HG02973 (cell line): ENCODE measurements at regions not wholly inside any gene's neighbourhood (a gene's known extent, or its start where the extent isn't known, plus 50 kb on each side); places are given as distances from the start of the nearest gene placed in this dataset.

Experiments used
- ATAC-seq: cut with Tn5 transposase; IDR thresholded peaks from one replicate; pipeline ENCODE4 v1.9.1; 2021; ENCODE audit warnings: moderate library complexity; ENCODE audit not compliant: unreplicated experiment

DNA sequence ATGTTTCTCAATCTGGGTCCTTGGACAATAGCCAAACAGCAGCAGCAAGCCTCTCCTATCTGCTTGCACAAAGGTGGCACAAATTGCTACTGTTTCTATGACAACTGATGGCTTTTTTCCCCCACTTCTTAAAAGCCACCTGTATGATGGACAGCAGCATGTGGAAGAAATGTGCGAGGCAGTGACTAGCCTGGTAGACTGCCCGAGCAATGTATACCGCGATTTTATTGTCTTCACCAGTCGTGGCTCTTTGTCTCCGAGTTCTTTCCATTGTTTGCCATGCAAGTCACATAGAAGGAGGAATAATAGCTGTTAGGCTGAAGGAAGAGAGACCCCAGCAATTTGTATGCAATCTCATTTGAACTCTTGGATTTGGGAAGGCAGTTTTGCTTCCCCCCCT, 79.4 kb downstream of the S1PR1 start:
- ATAC-seq: no peak

DNA sequence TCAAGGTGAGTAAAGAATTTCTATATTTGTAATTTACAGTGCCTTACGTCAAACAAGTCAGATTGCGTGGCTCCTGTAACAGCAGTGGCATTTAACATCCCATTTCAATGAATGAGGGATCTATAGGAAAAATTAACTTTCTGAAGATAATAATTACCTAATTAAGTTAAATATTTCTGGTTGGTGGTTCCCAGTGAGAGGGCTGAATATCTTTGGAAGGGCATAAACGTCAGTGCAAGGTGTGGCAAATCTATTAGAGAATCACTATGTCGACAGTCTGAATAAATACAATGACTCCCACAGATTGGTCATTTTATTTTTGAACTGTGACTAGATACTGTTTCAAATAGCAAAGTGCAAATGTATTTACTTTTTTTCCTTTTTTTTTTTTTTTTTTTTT, 80.0 kb downstream of the S1PR1 start:
- ATAC-seq: no peak

DNA sequence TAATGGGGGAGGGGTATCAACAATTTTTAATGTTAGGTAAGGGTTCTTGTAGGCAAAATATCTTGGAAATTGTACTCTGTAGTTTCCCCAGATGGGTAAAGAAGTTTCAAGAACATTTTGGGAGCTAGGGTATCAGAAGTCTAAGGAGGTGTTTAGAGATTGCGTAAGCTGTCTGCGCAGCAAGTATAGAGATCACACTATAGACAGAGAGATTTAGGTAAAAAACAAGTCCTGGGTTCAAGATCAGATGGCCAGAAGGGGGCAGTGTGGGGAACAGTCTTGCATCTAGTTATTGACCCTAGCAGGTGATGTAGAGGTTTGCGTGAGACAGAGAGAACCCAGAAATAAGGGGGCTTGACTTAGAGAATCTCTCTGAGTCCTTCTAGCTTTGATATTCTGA, 80.8 kb downstream of the S1PR1 start:
- ATAC-seq: no peak

DNA sequence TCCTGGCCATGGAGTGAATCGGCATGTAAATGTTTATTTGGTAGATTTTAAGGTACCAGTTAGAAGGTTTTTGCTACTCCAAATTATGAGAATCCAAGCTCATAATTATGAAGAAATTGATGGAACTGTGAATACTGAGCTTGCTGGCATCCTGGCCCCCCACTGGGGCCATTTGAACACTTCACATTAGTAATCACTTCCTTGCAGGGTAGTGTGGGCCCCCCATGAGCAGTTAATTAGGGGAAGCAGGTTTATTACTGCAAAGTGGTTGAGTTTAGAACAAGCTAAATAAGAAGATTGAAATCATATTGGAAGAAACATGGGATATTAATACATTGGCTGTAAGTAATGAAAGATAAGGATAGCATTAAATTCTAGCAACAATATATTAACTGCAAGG, 86.7 kb downstream of the S1PR1 start:
- ATAC-seq: no peak

DNA sequence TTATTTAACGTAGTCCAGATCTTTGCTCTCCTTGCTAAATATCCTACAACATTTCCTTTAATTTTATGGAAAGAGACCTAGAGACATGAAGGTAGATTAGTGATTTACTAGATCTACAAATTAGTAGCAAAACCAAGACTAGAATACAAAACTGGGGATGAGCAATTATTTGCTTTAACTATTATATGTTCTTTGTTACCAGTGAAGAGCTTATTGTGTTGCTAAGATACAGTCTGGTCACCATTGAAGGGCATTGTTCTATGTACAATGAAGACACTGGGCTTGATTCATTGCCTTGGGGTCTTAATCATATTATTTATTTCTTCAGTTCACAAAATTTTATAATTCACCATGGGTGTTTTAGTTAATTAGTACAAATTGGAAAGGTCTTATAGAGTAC, 88.3 kb downstream of the S1PR1 start:
- ATAC-seq: no peak

DNA sequence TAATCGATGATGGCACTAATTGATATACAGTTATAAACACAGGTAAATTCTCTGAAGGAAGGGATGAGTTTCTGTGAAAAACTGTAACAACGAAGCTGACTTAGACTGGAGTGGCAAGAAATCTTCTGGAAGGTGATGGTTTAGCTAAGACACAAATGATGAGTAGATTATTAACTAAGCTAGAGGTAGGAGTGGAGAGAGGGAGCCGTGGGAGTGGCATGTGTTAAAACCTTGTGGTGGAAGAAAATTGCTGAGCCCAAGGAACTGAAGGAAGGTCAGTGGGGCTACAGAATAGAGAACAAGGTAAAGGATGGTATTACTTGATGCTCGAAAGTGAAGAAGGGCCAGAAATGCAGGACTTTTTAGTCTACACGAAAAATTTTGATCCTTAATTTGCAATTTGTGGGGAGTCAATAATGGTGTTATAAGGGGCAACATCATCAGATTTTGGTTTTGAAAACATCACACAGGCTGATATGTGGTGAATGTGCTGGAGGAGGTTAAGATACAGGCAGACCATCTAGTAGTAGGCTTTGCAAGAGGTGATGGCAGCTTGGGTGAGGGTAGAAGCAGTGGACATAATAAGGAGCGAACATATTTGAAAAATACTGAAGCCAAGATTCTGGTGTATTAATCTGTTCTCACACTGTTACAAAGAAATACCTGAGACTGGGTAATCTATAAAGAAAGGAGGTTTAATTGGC, 93.8 kb downstream of the S1PR1 start:
- no peak for ATAC-seq

DNA sequence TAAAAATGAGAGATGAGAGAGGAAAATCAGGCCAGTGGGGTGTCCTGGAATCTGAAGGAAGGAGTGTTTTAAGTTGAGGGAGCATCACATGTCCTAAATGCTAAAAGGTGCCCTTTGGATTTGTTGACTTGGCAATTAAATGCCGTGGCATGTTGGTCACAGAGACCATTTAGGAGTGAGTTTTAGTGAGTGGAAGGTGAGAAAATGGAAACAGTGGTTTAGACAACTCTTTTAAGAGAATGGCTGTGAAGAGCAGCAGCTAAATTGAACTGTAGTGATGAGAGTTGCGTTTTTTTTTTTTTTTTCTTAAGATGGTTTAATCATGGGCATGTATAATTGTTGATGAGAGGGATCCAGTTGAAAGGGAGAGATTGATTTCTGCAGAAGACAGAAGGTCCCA, 95.0 kb downstream of the S1PR1 start:
- ATAC-seq: no peak

DNA sequence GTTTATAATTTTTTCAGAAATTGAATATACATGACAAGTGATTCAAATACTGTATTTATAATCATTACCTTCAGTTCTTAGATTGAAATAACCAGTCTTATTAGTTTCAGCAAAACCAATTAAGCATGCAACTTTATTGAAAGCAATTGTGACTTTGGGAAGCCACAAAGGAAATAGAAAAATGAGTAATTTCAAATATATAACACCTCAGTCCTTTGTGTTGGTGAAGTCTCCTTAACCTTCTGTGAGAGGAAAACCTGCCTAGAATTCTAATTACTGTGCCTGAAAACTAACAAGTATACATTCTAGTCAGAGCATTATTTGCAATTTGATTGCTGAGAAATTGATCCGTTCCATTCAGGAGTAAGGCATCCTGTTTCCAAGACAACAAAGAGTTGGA, 95.8 kb downstream of the S1PR1 start:
- ATAC-seq: no peak

DNA sequence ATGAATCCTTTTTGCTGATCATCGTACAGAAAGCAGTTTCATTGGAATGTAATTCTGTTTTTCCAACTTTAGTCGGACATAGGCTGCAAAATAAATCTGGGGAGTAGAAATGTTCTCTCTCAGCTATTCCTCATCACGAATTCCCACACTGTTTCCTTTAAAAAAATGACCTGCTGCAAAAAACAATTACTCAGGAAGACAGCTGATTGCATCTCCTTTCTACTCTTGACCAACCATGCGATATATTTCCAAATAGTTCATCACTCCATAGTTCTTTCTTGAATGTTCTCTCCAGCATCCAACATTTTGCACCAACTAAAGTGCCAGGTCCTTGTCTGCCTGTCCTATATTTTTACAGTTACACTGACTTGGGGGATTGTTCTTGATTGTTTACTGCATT, 96.4 kb downstream of the S1PR1 start:
- ATAC-seq: no peak

DNA sequence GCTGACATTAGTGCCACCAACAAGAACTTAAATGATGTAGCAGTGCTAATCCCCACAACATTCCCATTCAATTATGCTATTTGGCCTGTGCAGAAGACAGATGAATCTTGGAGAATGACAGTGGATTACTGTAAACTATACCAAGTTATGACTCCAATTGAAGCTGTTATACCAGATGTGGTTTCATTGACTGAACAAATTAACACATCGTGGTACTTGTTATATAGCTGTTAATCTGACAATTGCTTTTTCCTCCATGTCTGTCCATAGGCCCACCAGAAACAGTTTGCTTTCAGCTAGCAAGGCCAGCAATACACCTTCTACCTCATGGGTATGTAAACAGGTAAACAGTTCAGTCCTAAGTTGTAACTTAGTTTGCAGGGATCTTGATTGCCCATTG, 101.1 kb downstream of the S1PR1 start:
- ATAC-seq: no peak

DNA sequence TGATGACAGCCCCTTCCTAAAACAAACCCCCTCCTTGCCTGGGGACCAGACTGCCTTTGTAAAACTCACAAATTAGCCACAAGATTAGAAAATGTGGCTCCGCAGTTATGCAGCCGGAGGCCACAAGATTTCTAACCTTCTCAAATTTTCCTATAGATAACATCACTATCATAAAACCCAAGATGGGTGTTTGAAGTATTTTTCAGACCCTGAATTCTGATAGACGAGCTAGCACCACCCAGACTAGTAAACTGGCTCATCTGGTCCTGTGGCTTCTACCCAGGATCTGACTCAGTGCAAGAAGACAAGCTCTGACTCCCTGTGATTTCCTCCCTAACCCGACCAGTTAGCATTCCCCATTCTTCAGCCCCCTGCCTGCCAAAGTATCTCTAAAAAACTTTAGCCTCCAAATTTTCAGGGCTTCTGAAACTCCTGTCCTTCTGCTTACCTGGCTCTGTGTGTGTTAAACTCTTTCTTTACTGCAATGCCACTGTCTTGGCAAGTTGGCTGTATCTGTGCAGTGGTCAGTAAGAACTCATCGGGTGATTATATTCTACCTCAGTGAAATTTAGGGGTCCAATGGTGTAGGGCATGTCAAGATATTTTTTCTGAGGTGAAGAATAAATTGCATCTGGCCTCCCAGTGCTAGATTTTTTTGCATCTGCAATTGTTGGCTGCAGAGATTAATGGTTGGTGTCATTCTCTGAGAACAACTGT, 102.1 kb downstream of the S1PR1 start:
- ATAC-seq: no peak

DNA sequence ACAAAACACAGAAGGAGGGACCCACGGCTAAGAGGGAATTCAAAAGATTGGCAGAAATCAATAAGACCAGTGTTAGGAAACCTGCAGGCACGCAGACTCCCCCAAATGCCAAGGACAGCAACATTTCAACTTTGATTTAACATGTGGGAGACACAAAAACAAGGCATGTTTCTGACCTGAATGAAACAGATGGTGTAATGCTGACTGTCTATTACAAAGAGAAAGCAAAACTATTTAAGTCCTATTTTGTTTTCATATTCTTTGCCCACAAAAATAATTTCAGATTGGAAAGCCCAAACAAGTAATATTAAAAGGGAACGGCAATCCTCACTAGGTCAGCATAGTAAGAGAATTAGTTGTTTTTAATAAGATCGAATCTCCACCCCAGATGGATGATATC, 107.9 kb downstream of the S1PR1 start:
- ATAC-seq: peak; percentile 56

DNA sequence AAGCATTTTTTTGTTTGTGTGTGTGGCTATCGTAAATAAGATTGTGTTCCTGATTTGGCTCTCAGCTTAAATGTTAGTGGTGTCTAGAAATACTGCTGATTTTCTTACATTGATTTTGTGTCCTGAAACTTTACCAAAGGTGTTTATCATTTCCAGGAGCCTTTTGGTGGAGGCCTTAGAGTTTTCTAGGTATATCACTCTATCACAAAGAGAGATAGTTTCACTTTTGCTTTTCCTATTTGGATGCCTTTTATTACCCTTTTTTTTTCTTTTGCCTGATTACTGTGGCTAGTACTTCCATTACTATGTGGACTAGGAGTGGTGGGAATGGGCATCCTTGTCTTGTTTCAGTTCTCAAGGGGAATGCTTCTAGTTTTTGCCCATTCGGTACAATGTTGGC, 109.6 kb downstream of the S1PR1 start:
- no peak for ATAC-seq

DNA sequence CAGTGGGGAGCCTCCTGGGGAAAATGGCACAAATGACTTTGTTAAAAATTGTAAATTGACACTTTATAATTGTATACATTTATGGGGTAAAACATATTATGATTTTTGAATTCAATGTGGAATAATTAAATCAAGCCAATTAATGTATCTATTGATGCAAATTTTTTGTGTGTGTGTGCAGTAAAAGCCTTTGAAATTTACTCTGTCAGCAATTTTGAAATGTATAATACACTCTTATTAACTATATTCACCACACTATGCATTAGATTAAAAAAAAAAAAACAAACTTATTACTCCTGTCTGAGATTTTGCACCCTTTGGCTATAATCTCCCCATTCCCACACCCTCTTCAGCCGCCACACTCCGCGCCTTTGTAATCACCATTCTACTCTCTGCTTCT, 119.2 kb downstream of the S1PR1 start:
- ATAC-seq: no peak

DNA sequence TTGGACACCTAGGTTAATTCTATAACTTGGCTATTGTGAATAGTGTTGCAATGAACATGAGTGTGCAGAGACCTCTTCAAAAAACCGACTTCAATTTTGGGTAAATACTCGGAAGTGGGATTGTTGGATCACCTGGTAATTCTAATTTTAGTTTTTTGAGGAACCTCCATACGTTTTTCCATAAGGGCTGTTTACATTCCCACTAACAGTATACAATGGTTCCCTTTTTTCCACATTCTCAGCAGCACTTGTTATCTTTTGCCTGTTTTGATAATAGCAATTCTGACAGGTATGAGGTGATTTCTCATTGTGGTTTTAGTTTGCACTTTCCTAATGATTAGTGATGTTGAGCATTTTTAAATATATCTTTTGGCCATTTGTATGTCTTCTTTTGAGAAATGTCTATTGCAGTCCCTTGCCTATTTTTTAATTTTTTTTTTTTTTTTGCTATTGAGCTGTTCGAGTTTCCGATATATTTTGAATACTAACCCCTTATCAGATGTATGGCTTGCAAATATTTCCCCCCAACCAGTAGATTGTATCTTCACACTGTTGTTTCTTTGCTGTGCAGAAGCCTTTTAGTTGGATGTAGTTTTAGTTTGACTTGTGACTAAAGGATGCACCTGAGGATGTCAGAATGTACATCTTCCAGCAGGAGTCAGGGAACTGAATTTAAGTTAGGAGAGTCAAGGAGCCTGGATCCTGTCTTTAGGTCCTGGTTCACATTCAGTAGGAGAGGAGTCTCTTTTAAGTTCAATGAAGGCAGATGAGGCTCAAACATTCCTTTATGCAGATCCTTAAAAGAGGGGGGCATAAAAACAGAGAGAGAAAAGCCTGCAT, 120.0 kb downstream of the S1PR1 start:
- peak; percentile 11 for ATAC-seq

DNA sequence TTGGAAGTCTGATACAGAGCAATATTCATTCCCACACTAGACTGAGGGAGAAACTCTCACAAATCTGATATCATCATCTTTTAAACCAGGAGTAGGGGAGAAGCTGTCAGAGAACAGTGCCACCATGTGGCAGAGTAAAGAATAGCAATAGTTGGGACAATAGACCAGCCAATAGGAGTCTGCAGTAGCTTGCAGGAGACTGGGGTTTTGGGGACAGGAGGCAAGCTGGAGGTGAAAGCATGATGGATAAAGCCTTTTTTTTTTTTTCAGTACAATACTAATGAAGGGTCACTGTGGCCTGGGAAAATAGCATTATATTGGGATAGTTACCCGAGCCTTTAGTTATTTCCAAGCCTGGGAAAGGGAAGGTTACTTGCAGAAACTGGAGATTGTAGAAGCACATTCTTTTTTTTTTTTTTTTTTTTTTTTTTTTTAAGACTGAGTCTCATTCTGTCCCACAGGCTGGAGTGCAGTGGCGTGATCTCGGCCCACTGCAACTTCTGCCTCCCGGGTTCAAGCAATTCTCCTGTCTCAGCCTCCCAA, 120.7 kb downstream of the S1PR1 start:
- ATAC-seq: peak; percentile 96

DNA sequence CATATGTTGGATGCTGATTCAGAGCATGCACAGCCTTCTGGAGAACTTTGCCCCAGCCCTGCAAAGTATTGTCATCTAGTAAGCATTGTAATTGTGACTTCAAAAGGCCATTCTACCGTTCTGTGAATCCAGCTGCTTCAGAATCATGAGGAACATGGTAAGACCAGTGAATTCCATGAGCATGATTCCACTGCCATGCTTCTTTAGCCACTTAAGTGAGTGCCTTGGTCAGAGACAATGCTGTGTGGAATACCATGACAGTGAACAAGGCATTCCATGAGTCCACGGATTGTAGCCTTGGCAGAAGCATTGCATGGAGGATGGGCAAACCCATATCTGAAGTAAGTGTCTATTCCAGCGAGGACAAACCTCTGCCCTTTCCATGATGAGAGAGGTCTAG, 123.7 kb downstream of the S1PR1 start:
- ATAC-seq: no peak

DNA sequence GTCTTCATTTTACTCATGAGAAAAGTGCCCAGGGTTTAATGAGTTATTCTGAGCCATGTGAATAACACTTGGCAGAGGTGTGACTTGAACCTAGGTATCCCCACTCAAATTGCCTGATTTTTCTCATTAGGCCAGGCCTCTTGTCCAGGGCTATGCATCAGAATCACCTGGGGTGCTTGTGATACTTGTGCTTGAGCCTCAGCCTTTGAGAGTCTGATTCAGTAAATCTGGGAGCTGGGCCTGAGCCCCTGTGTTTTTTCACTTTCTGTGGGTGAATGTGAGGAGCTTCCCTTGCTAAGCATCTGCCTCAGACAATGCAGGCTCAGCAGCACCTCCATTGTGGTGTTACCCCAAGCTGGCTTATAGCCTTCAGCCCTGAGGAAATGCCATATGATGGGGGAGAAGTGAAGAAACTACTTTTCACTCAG, 127.1 kb downstream of the S1PR1 start:
- no peak for ATAC-seq

DNA sequence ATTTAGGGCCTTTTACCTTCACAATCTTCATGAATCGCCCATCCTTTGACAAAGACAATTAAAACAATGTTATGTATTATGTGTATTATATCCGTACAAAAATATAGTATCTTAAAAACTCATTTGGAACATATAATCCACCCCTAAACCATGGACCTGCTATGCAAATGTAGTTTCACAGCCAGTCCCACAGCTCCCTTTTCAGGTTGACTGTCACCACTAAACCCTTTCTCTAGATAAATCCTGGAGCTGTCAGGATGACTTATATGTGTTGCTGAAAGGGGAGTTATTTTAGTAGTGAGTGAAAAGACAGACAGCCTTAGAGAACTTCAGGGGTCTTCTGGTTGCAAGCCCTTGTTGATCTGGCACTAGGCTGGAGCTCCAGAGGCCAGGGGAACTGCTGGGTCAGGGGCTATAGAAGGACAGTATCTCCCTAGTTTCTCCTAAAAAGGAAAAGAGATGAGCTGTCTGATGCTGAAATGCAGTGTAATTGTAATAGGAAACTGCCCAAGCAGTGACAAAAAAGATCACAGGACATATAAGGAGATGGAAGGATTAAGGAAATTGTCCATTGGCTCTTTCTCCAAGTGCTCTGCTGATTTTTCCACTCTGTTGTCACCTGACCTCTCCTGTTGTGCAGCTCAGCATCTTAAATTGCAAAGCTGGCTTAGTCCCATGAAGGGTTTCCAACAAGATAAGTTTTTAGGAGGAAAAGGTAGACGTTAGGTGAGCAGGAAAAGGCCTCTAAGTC, 127.7 kb downstream of the S1PR1 start:
- no peak for ATAC-seq

DNA sequence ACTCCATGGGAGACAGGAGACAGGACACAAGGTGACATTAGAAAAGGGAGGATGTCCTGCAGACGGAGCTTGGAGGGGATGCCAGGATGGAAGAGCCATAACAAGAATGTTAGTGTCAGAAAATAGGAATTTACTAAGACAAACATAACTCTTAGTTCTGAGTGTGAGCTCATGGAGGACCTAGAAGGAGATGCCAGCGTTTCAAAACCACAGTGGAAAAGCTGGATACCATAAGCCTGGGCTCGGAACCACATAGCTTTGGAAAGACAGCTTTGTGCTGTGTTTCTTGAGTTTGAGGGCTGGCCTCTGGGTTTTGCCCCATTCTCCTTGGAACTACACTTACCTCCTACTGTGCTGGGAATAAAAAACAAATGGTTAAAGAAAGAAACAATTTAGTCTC, 128.4 kb downstream of the S1PR1 start:
- no peak for ATAC-seq

DNA sequence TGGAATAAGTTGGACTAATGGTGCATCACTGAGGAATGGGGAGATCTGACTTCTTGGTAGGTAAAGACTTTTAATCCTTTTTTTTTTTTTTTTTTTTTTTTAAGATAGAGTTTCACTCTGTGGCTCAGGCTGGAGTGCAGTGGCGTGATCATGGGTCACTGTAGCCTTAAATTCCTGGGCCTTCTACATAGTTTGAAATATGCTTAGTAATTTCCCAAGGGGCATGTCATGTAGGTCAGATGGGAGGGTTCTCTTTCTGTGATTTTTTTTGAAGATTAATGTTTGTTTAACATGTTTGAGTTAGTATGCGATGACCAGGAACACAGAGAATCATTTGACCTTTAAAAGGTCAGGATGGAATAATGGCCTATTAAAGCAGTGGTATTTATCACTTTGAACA, 129.1 kb downstream of the S1PR1 start:
- no peak for ATAC-seq
